D721Med (cell line): ENCODE measurements at regions not wholly inside any gene's neighbourhood (a gene's known extent, or its start where the extent isn't known, plus 50 kb on each side); places are given as distances from the start of the nearest gene placed in this dataset.

ENCODE experiments used
- DNase-seq: peaks from one replicate; pipeline ENCODE4 v3.0.0; 2011; ENCODE audit warnings: low spot score; ENCODE audit not compliant: insufficient read length
- FAIRE-seq: peaks from 2 replicates; lab custom pipeline; 2011; peaks lifted over from hg19 to GRCh38; lab: Jason Lieb, UNC
- CTCF ChIP-seq: IDR thresholded peaks from 2 replicates; pipeline ENCODE4 v1.5.1; 2012; ENCODE audit warnings: mild to moderate bottlenecking, control low read depth; ENCODE audit not compliant: insufficient read depth; ENCODE audit errors: missing control alignments

GRCh38 chr7:85950418-85950817 lies 693.3 kb upstream of the GRM3 start:
- TF ChIP-seq CTCF = no peak
- DNase-seq (no peak), FAIRE-seq (no peak)

- no peak for TF ChIP-seq CTCF
- FAIRE-seq = no peak
- DNase-seq = no peak
Observed at GRCh38 chr7:85947767-85948166, 695.9 kb upstream of the GRM3 start.

- FAIRE-seq (no peak), DNase-seq (no peak)
- no peak for TF ChIP-seq CTCF
Observed at GRCh38 chr7:85940798-85941197, 702.9 kb upstream of the GRM3 start.

GRCh38 chr7:85931919-85932318 lies 711.8 kb upstream of the GRM3 start:
- no peak for TF ChIP-seq CTCF
- no peak for FAIRE-seq

GRCh38 chr7:85928500-85928899 lies 715.2 kb upstream of the GRM3 start:
- FAIRE-seq (no peak), DNase-seq (no peak)
- no peak for TF ChIP-seq CTCF

More at GRCh38 chr7:85931919-85932318, 711.8 kb upstream of the GRM3 start:
- no peak for DNase-seq

GRCh38 chr7:85927226-85927625 lies 716.5 kb upstream of the GRM3 start:
- DNase-seq (no peak), FAIRE-seq (no peak)
- no peak for TF ChIP-seq CTCF

GRCh38 chr7:85924062-85924461 lies 719.6 kb upstream of the GRM3 start:
- TF ChIP-seq CTCF = no peak
- DNase-seq = no peak
- FAIRE-seq = no peak
